Natural killer cell (primary cell): ENCODE measurements at regions not wholly inside any gene's neighbourhood (a gene's known extent, or its start where the extent isn't known, plus 50 kb on each side); places are given as distances from the start of the nearest gene placed in this dataset.

Source experiments
- ATAC-seq, 3 donors: fragments of 150-1000 bp in 2 of 3; fragments of 200-7000 bp in 1 of 3; cut with Tn5 transposase; 1 replicate in 1 of 3; 2 replicates in 2 of 3; pipeline ENCODE4 v1.10.0; 2021; ENCODE audit warnings: mild to moderate bottlenecking in 2 of 3, moderate library complexity in 2 of 3
- DNase-seq, 2 donors: peaks; one replicate each; pipeline versions ENCODE4 v3.0.0 to v3.0.0-alpha.2; 2013 to 2021; ENCODE audit warnings: mixed read lengths in 1 of 2
- H3K27ac ChIP-seq: one replicate; pipeline ENCODE4 v1.5.1; 2013; ENCODE audit warnings: mild to moderate bottlenecking, low read length
- H3K27me3 ChIP-seq: one replicate; pipeline ENCODE4 v1.6.1; 2013; ENCODE audit warnings: low read length; ENCODE audit not compliant: control insufficient read depth, insufficient read depth
- H3K36me3 ChIP-seq: one replicate; pipeline ENCODE4 v1.6.1; 2013; ENCODE audit warnings: low read length; ENCODE audit not compliant: control insufficient read depth, insufficient read depth
- H3K4me1 ChIP-seq: one replicate; pipeline ENCODE4 v1.6.1; 2013; ENCODE audit warnings: low read length; ENCODE audit not compliant: control insufficient read depth, insufficient read depth
- H3K4me3 ChIP-seq: one replicate; pipeline ENCODE4 v1.5.1; 2013; ENCODE audit warnings: low read length
- H3K9me3 ChIP-seq: one replicate; pipeline ENCODE4 v1.6.1; 2013; ENCODE audit warnings: low read length; ENCODE audit not compliant: control insufficient read depth, insufficient read depth
- H3K27ac Mint-ChIP-seq, 2 donors: one replicate each; pipeline ENCODE4 v1.8.0; 2022; ENCODE audit warnings: mild to moderate bottlenecking in 2 of 2, mixed read lengths in 2 of 2, moderate library complexity in 1 of 2
- H3K27me3 Mint-ChIP-seq, 2 donors: one replicate each; pipeline ENCODE4 v1.8.0; 2022; ENCODE audit warnings: low read depth in 2 of 2, mixed read lengths in 2 of 2
- H3K36me3 Mint-ChIP-seq: one replicate; pipeline ENCODE4 v1.8.0; 2022; ENCODE audit warnings: mixed read lengths
- H3K4me1 Mint-ChIP-seq, 2 donors: one replicate each; pipeline ENCODE4 v1.8.0; 2022; ENCODE audit warnings: mixed read lengths in 2 of 2
- H3K4me3 Mint-ChIP-seq: one replicate; pipeline ENCODE4 v1.8.0; 2022; ENCODE audit warnings: mild to moderate bottlenecking, moderate library complexity, mixed read lengths
- H3K9me3 Mint-ChIP-seq, 2 donors: one replicate each; pipeline ENCODE4 v1.8.0; 2022; ENCODE audit warnings: mixed read lengths in 2 of 2
- CTCF ChIP-seq: fragments of 200-600 bp; IDR thresholded peaks from one replicate; pipeline ENCODE4 v1.8.0; 2022; ENCODE audit warnings: antibody characterized with exemption
- WGBS: methylation state at CpG from one replicate; pipeline ENCODE4 v1.1.7; 2013; ENCODE audit warnings: missing lambda C conversion rate; ENCODE audit not compliant: insufficient coverage; 5-methylcytosine and 5-hydroxymethylcytosine counted together
- intact Hi-C: fragments of 100-400 bp; cut with micrococcal nuclease; formaldehyde crosslinking; loops from one replicate; pipeline ENCODE4 v1.14.2; 2022

GRCh38 chr4:180636696-180637404 is 1606.4 kb upstream of the TENM3 start:
- Mint-ChIP-seq H3K9me3 (peaks cover 4 to 6% of the 10 kb centered on the region in 2 donors), H3K36me3 (no peaks in the 10 kb centered on the region), H3K4me1 (no peaks in the 10 kb centered on the region), H3K27me3 (no peaks in the 10 kb centered on the region), H3K4me3 (no peak overlapping the region), H3K27ac (no peak overlapping the region)
- no CpG with 5 or more reads among the region's 4 CpGs for WGBS
- intact Hi-C loops: no loop called here
- Histone ChIP-seq H3K4me1 (no peaks in the 10 kb centered on the region), H3K9me3 (no peaks in the 10 kb centered on the region), H3K36me3 (no peaks in the 10 kb centered on the region), H3K27ac (no peak overlapping the region), H3K27me3 (no peaks in the 10 kb centered on the region), H3K4me3 (no peak overlapping the region)
- ATAC-seq (no peak), DNase-seq (no peak)
- TF ChIP-seq CTCF: no peak

GRCh38 chr4:180637616-180638015 is 1605.6 kb upstream of the TENM3 start:
- DNase-seq: no peak
- no peaks in the 10 kb centered on the region for H3K27me3 Mint-ChIP-seq
- no peak for ATAC-seq
- no peak for TF ChIP-seq CTCF
- H3K4me3 Mint-ChIP-seq: no peak overlapping the region
- H3K27ac Mint-ChIP-seq: no peak overlapping the region
- no peaks in the 10 kb centered on the region for H3K4me1 ChIP-seq
- no peaks in the 10 kb centered on the region for H3K36me3 ChIP-seq
- H3K4me1 Mint-ChIP-seq: no peaks in the 10 kb centered on the region
- no peaks in the 10 kb centered on the region for H3K36me3 Mint-ChIP-seq
- H3K4me3 ChIP-seq: no peak overlapping the region
- H3K9me3 Mint-ChIP-seq: peaks cover 4 to 6% of the 10 kb centered on the region in 2 donors
- intact Hi-C loops: no loop called here
- no peaks in the 10 kb centered on the region for H3K27me3 ChIP-seq
- WGBS: 90% methylated on average over 5 of the region's 5 CpGs
- no peak overlapping the region for H3K27ac ChIP-seq
- H3K9me3 ChIP-seq: no peaks in the 10 kb centered on the region

- WGBS: 50% methylated on average over 2 of the region's 2 CpGs
- TF ChIP-seq CTCF: no peak
- Mint-ChIP-seq H3K27me3 (no peaks in the 10 kb centered on the region), H3K9me3 (peaks cover 4 to 6% of the 10 kb centered on the region in 2 donors), H3K4me1 (no peaks in the 10 kb centered on the region), H3K4me3 (no peak overlapping the region), H3K27ac (no peak overlapping the region), H3K36me3 (no peaks in the 10 kb centered on the region)
- H3K36me3 ChIP-seq: no peaks in the 10 kb centered on the region
- ATAC-seq (no peak), DNase-seq (no peak)
- H3K27ac ChIP-seq: no peak overlapping the region
- H3K9me3 ChIP-seq: no peaks in the 10 kb centered on the region
- H3K4me3 ChIP-seq: no peak overlapping the region
- intact Hi-C loops: no loop called here
- H3K4me1 ChIP-seq: no peaks in the 10 kb centered on the region
- no peaks in the 10 kb centered on the region for H3K27me3 ChIP-seq
Measured at GRCh38 chr4:180640193-180640592, 1603.0 kb upstream of the TENM3 start.

GRCh38 chr4:180641495-180641894 is 1601.7 kb upstream of the TENM3 start:
- no peak overlapping the region for H3K27ac Mint-ChIP-seq
- no peaks in the 10 kb centered on the region for H3K36me3 ChIP-seq
- intact Hi-C loops: no loop called here
- no peaks in the 10 kb centered on the region for H3K4me1 ChIP-seq
- no peak overlapping the region for H3K4me3 ChIP-seq
- no peaks in the 10 kb centered on the region for H3K9me3 ChIP-seq
- DNase-seq (no peak), ATAC-seq (no peak)
- H3K4me1 Mint-ChIP-seq: no peaks in the 10 kb centered on the region
- H3K27me3 Mint-ChIP-seq: no peaks in the 10 kb centered on the region
- WGBS: 78% methylated on average over 3 of the region's 4 CpGs
- H3K4me3 Mint-ChIP-seq: no peak overlapping the region
- TF ChIP-seq CTCF: no peak
- H3K27me3 ChIP-seq: no peaks in the 10 kb centered on the region
- no peaks in the 10 kb centered on the region for H3K36me3 Mint-ChIP-seq
- H3K9me3 Mint-ChIP-seq: peaks cover 4 to 6% of the 10 kb centered on the region in 2 donors
- H3K27ac ChIP-seq: no peak overlapping the region
